Activated CD4-positive, alpha-beta memory T cell treated with anti-CD3 and anti-CD28 coated beads for 36 hours (primary cell): ENCODE measurements at regions not wholly inside any gene's neighbourhood (a gene's known extent, or its start where the extent isn't known, plus 50 kb on each side); places are given as distances from the start of the nearest gene placed in this dataset.

Experiments
- CTCF ChIA-PET: fragments of 350-600 bp; sonication (Branson Sonifier 250); formaldehyde crosslinking; loops from one replicate; lab custom pipeline; 2021; ENCODE audit warnings: antibody characterized with exemption, inconsistent platforms; lab: Charles Lee
- POLR2A ChIA-PET: fragments of 350-600 bp; sonication (Branson Sonifier 250); formaldehyde crosslinking; loops from one replicate; lab custom pipeline; 2021; ENCODE audit warnings: antibody characterized with exemption; lab: Charles Lee
- DNase-seq: peaks from one replicate; pipeline ENCODE4 v3.0.0-alpha.2; 2020
- H3K27ac Mint-ChIP-seq: one replicate; pipeline ENCODE4 v1.8.0; 2021; ENCODE audit warnings: mixed read lengths
- H3K27me3 Mint-ChIP-seq: one replicate; pipeline ENCODE4 v1.8.0; 2021; ENCODE audit warnings: mixed read lengths
- H3K36me3 Mint-ChIP-seq: one replicate; pipeline ENCODE4 v1.8.0; 2021; ENCODE audit warnings: mixed read lengths
- H3K4me1 Mint-ChIP-seq: one replicate; pipeline ENCODE4 v1.8.0; 2021; ENCODE audit warnings: low read depth, mixed read lengths
- H3K4me3 Mint-ChIP-seq: one replicate; pipeline ENCODE4 v1.8.0; 2021; ENCODE audit warnings: mild to moderate bottlenecking, mixed read lengths
- H3K9me3 Mint-ChIP-seq: one replicate; pipeline ENCODE4 v1.8.0; 2021; ENCODE audit warnings: mixed read lengths
- intact Hi-C: fragments of 100-400 bp; cut with micrococcal nuclease; formaldehyde crosslinking; loops from one replicate; pipeline ENCODE4 v1.15.1; 2023

GRCh38 chr6:113451049-113451448 lies 406.1 kb upstream of the MARCKS start:
- no peak overlapping the region for H3K27ac Mint-ChIP-seq
- ChIA-PET CTCF (no interaction called here), POLR2A (no interaction called here)
- intact Hi-C loops: no loop called here
- no peaks in the 10 kb centered on the region for H3K9me3 Mint-ChIP-seq
- H3K4me1 Mint-ChIP-seq: no peaks in the 10 kb centered on the region
- H3K36me3 Mint-ChIP-seq: no peaks in the 10 kb centered on the region
- DNase-seq: no peak
- no peak overlapping the region for H3K4me3 Mint-ChIP-seq
- H3K27me3 Mint-ChIP-seq: no peaks in the 10 kb centered on the region

DNA sequence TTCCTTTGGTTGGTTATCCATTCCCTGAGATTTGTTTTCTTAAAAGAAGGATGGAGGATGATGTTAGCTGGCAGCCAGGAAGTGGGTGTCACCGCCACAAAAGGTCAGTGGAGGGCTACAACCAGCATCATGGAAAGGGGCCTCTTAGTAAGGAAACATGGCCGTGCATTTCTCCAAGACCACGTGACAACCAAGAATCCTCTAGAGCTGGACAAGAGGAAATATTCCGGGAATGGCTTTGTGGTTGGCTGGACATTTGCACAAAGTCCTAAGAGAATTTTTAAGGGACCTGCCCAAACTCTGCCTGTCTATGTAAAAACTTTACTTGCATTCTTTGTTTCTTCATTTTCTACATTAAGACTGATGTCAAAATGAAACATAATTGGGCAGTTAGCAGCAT lies 399.9 kb upstream of the MARCKS start:
- POLR2A ChIA-PET: no interaction called here
- CTCF ChIA-PET: no interaction called here
- no peak overlapping the region for H3K4me3 Mint-ChIP-seq
- H3K27me3 Mint-ChIP-seq: no peaks in the 10 kb centered on the region
- H3K4me1 Mint-ChIP-seq: no peaks in the 10 kb centered on the region
- intact Hi-C loops: no loop called here
- no peaks in the 10 kb centered on the region for H3K36me3 Mint-ChIP-seq
- no peak overlapping the region for H3K27ac Mint-ChIP-seq
- DNase-seq: no peak
- no peaks in the 10 kb centered on the region for H3K9me3 Mint-ChIP-seq

DNA sequence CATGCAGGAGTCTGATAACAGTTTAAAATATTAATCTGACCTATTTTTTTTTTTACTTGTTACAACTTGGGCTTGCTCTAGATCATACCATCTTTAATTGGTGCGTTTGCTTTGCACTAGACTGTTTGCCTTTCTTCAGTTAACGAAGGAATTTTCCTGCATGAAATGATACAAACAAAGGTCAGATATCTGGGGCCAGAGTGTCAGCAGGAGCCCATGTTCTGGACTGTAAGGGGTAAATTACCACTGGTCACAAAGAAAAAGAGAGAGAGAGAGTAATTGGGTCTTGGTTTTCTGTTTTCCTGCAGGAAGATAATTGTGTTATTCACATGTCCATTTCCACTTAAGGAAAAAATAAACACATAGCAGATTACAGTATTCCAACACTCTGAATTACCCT lies 399.4 kb upstream of the MARCKS start:
- ChIA-PET CTCF (no interaction called here), POLR2A (no interaction called here)
- Mint-ChIP-seq H3K27me3 (no peaks in the 10 kb centered on the region), H3K36me3 (no peaks in the 10 kb centered on the region), H3K4me3 (no peak overlapping the region), H3K27ac (no peak overlapping the region), H3K4me1 (no peaks in the 10 kb centered on the region), H3K9me3 (no peaks in the 10 kb centered on the region)
- DNase-seq: no peak
- intact Hi-C loops: no loop called here

DNA sequence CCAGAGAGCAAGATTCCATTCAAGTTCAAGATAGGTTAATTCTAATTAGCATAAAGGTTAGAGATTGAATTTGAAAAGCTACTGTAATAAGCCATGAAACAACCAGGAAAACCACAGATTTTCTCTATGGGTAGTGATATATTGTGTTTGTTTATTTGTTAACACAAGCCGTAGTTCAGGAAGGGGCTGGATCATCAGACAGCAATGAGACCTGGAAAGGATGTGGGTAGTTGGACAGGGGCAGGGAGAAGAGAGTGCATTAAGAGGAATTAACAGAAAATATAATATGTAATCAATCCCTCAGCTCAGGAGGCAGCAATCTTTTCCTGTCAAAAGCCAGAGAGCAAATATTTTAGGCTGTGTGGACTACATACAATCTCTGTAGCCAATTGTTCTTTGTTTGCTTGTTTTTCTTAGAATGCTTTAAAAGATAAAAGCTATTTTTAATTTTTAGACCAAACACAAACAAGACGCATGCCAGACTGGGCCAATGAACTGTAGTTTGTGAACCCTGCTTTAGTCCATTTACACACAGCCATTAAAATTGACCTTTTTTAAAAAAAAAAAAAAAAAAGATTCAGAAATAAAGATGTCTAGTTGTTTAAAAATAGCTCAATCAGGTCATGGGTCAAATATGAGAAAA lies 398.7 kb upstream of the MARCKS start:
- Mint-ChIP-seq H3K27me3 (no peaks in the 10 kb centered on the region), H3K36me3 (no peaks in the 10 kb centered on the region), H3K4me1 (no peaks in the 10 kb centered on the region), H3K27ac (no peak overlapping the region), H3K9me3 (no peaks in the 10 kb centered on the region), H3K4me3 (no peak overlapping the region)
- intact Hi-C loops: no loop called here
- no peak for DNase-seq
- ChIA-PET CTCF (no interaction called here), POLR2A (no interaction called here)

GRCh38 chr6:113461153-113461932 lies 395.8 kb upstream of the MARCKS start:
- H3K27ac Mint-ChIP-seq: no peak overlapping the region
- CTCF ChIA-PET: no interaction called here
- no peak overlapping the region for H3K4me3 Mint-ChIP-seq
- H3K27me3 Mint-ChIP-seq: no peaks in the 10 kb centered on the region
- POLR2A ChIA-PET: no interaction called here
- H3K4me1 Mint-ChIP-seq: no peaks in the 10 kb centered on the region
- no peaks in the 10 kb centered on the region for H3K36me3 Mint-ChIP-seq
- H3K9me3 Mint-ChIP-seq: no peaks in the 10 kb centered on the region
- intact Hi-C loops: no loop called here
- no peak for DNase-seq

GRCh38 chr6:113464536-113464935 lies 392.6 kb upstream of the MARCKS start:
- Mint-ChIP-seq H3K27me3 (no peaks in the 10 kb centered on the region), H3K4me1 (no peaks in the 10 kb centered on the region)
- CTCF ChIA-PET: no interaction called here

DNA sequence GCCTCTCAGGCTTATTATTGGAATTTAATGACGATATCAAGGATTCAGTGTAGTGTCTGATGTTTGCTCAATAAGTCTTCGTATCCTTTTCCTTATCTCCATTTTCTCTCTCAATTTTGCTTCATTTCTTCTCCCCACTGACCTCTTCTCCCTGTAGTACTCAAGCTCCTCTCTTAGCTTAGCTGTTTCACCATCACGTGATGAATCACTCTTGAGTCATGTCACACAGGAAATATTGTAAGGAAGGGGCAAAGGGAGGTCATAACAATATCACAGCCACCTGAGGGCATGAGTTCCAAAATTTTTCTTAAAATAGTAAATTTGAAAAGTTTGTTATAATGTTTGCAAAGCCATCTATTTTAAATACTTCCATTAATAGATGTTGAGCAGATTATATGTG lies 392.2 kb upstream of the MARCKS start:
- POLR2A ChIA-PET: no interaction called here
- Mint-ChIP-seq H3K4me3 (no peak overlapping the region), H3K9me3 (no peaks in the 10 kb centered on the region), H3K4me1 (no peaks in the 10 kb centered on the region), H3K27ac (no peak overlapping the region), H3K36me3 (no peaks in the 10 kb centered on the region), H3K27me3 (no peaks in the 10 kb centered on the region)
- CTCF ChIA-PET: no interaction called here
- no peak for DNase-seq
- intact Hi-C loops: no loop called here

More at GRCh38 chr6:113464536-113464935, 392.6 kb upstream of the MARCKS start:
- Mint-ChIP-seq H3K27ac (no peak overlapping the region), H3K9me3 (no peaks in the 10 kb centered on the region), H3K4me3 (no peak overlapping the region), H3K36me3 (no peaks in the 10 kb centered on the region)
- intact Hi-C loops: no loop called here
- DNase-seq: no peak
- POLR2A ChIA-PET: no interaction called here

DNA sequence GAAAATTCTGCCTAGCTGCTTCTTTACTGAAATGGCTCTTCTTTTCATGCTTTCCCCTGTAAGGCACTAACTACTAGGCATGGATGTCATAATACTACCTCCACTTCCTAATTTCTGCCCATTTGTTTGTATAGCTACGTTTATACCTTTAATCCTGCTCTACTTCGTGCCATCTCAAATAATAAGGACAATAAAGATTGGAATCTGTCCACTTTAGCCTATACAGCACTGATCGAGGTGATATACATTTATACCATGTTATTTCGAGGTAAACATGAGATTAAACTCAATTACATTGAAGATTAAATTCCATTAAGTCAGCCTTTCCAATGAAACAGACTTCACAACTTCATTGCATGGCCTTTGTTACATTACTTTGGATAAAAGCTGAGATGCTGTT lies 390.6 kb upstream of the MARCKS start:
- Mint-ChIP-seq H3K9me3 (no peaks in the 10 kb centered on the region), H3K27ac (no peak overlapping the region), H3K36me3 (no peaks in the 10 kb centered on the region), H3K4me3 (no peak overlapping the region), H3K27me3 (no peaks in the 10 kb centered on the region), H3K4me1 (no peaks in the 10 kb centered on the region)
- intact Hi-C loops: no loop called here
- CTCF ChIA-PET: no interaction called here
- POLR2A ChIA-PET: no interaction called here
- DNase-seq: no peak

- intact Hi-C loops: no loop called here
- CTCF ChIA-PET: no interaction called here
Observed at GRCh38 chr6:113475392-113475791, 381.8 kb upstream of the MARCKS start.

DNA sequence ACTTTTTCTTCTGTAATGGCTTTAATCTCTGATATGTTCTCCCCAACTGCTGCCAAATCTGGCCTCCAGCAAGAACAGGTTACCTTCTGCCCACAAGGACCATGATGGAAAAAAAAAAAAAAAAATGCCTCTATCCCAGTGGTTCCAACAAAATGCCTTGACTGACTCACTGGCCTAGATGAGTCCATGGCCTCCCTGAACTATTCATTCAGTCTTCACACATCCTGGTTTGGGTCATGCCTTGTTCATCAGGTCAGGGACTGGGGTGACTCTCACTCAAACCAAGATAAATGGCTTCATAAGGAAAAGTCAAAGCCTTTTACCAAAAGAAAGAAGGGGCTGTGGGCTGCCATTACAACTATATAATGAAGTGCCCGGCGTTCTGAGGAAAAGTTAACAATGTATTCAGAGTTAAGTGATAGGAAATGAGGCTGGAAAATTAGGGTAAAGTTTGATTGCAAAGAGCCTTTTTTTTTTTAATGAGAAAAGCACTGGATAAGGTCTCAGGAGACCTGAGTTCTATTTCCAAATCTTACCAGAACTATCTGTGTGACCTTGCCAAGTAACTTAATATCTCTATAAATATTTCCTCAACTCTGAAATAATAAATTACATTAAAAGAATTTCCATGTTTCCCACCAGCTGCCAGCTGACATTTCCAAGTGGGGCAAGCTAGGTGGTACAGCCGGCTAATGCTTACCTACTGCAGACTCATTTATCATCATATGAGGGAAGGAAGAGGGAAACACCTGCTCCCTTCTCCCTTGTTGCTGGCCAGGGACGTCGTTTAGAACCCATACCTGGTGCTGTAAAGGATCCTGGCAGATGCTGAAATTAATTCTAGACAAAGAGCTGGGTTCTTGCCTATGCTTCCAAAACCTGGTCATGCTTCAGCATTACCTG lies 380.0 kb upstream of the MARCKS start:
- Mint-ChIP-seq H3K27me3 (no peaks in the 10 kb centered on the region), H3K9me3 (no peaks in the 10 kb centered on the region), H3K4me1 (no peaks in the 10 kb centered on the region), H3K27ac (no peak overlapping the region), H3K4me3 (no peak overlapping the region), H3K36me3 (no peaks in the 10 kb centered on the region)
- no peak for DNase-seq
- CTCF ChIA-PET: no interaction called here
- intact Hi-C loops: no loop called here
- POLR2A ChIA-PET: no interaction called here

More at GRCh38 chr6:113475392-113475791, 381.8 kb upstream of the MARCKS start:
- Mint-ChIP-seq H3K4me3 (no peak overlapping the region), H3K9me3 (no peaks in the 10 kb centered on the region), H3K36me3 (no peaks in the 10 kb centered on the region), H3K27me3 (no peaks in the 10 kb centered on the region), H3K4me1 (no peaks in the 10 kb centered on the region), H3K27ac (no peak overlapping the region)
- DNase-seq: no peak
- POLR2A ChIA-PET: no interaction called here

- Mint-ChIP-seq H3K4me1 (no peaks in the 10 kb centered on the region), H3K36me3 (no peaks in the 10 kb centered on the region), H3K27ac (no peak overlapping the region), H3K9me3 (no peaks in the 10 kb centered on the region), H3K4me3 (no peak overlapping the region), H3K27me3 (no peaks in the 10 kb centered on the region)
- POLR2A ChIA-PET: no interaction called here
- CTCF ChIA-PET: no interaction called here
- DNase-seq: no peak
- intact Hi-C loops: no loop called here
Observed at GRCh38 chr6:113480616-113481015, 376.5 kb upstream of the MARCKS start.

DNA sequence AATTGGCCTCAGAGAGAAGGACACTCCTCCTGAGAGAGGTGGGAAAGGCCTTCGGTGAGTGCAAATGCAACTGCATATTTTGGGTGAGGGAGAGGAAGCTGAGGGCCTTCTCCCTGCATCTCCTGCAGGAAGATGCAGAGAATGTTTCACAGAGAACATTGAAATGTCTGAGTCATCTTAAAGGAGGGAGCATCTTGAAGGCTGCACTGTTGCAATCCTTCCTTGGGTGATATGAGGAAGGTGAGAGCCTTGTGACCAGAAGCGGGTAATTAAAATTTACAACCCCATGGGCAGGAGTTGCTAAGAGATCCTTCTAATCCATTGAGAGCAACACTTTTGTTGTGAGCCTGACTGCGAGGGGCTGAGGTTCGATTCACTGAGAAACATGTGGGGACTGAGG lies 375.7 kb upstream of the MARCKS start:
- Mint-ChIP-seq H3K4me3 (no peak overlapping the region), H3K9me3 (no peaks in the 10 kb centered on the region), H3K27ac (no peak overlapping the region), H3K27me3 (no peaks in the 10 kb centered on the region), H3K4me1 (no peaks in the 10 kb centered on the region), H3K36me3 (no peaks in the 10 kb centered on the region)
- no peak for DNase-seq
- ChIA-PET POLR2A (no interaction called here), CTCF (no interaction called here)
- intact Hi-C loops: no loop called here
